DND-41 (cell line): ENCODE measurements at regions not wholly inside any gene's neighbourhood (a gene's known extent, or its start where the extent isn't known, plus 50 kb on each side); places are given as distances from the start of the nearest gene placed in this dataset.

Experiments used
- ATAC-seq: fragments of 200-7000 bp; cut with Tn5 transposase; 3 replicates; pipeline ENCODE4 v1.9.1; 2021; ENCODE audit warnings: low read depth; ENCODE audit not compliant: insufficient read depth
- DNase-seq: peaks from one replicate; pipeline ENCODE4 v3.0.0-alpha.2; 2020
- H2AFZ ChIP-seq: 2 replicates; pipeline ENCODE4 v1.6.0; 2012; ENCODE audit warnings: low read depth, low read length
- H3K27ac ChIP-seq: 2 replicates; pipeline ENCODE4 v1.5.1; 2012; ENCODE audit warnings: low read length, inconsistent platforms
- H3K27me3 ChIP-seq: fragments of 200-600 bp; sonication (generic); 2 replicates; pipeline ENCODE4 v1.6.0; 2012; ENCODE audit warnings: low read length, mild to moderate bottlenecking, inconsistent platforms; ENCODE audit not compliant: insufficient read depth, poor library complexity
- H3K36me3 ChIP-seq: 2 replicates; pipeline ENCODE4 v1.5.1; 2012; ENCODE audit warnings: low read length, inconsistent platforms; ENCODE audit not compliant: insufficient read depth
- H3K4me1 ChIP-seq: 2 replicates; pipeline ENCODE4 v1.5.1; 2012; ENCODE audit warnings: mild to moderate bottlenecking, low read length; ENCODE audit not compliant: insufficient read depth
- H3K4me2 ChIP-seq: 2 replicates; pipeline ENCODE4 v1.6.0; 2012; ENCODE audit warnings: mild to moderate bottlenecking, moderate library complexity, low read length, inconsistent platforms; ENCODE audit not compliant: insufficient read depth
- H3K4me3 ChIP-seq, 2 experiments: fragments of 200-600 bp in 1 of 2; shearing (Covaris generic) in 1 of 2; 2 replicates each; pipeline ENCODE4 v1.5.1; 2012 to 2016; ENCODE audit warnings: inconsistent platforms in 2 of 2, low read length in 2 of 2, mild to moderate bottlenecking in 2 of 2, low read depth in 1 of 2, moderate library complexity in 1 of 2
- H3K79me2 ChIP-seq: 2 replicates; pipeline ENCODE4 v1.6.0; 2012; ENCODE audit warnings: low read length, inconsistent platforms; ENCODE audit not compliant: insufficient read depth
- H3K9ac ChIP-seq: 2 replicates; pipeline ENCODE4 v1.6.0; 2012; ENCODE audit warnings: low read depth, mild to moderate bottlenecking, inconsistent platforms, low read length, moderate library complexity
- H3K9me3 ChIP-seq: 2 replicates; pipeline ENCODE4 v1.5.1; 2012; ENCODE audit warnings: low read length, moderate library complexity, mild to moderate bottlenecking, inconsistent platforms; ENCODE audit not compliant: insufficient read depth, severe bottlenecking
- H4K20me1 ChIP-seq: 2 replicates; pipeline ENCODE4 v1.6.0; 2012; ENCODE audit warnings: low read length; ENCODE audit not compliant: insufficient read depth
- CTCF ChIP-seq: IDR thresholded peaks from 2 replicates; pipeline ENCODE4 v1.5.1; 2012; ENCODE audit warnings: borderline replicate concordance, low read length, moderate library complexity, mild to moderate bottlenecking; ENCODE audit not compliant: poor library complexity, severe bottlenecking; ENCODE audit errors: extremely low read depth
- EZH2 ChIP-seq: IDR thresholded peaks from 3 replicates; pipeline ENCODE4 v1.6.1; 2012; ENCODE audit warnings: borderline replicate concordance, low read depth, mild to moderate bottlenecking, moderate library complexity, low read length, inconsistent platforms; ENCODE audit not compliant: severe bottlenecking

DNA sequence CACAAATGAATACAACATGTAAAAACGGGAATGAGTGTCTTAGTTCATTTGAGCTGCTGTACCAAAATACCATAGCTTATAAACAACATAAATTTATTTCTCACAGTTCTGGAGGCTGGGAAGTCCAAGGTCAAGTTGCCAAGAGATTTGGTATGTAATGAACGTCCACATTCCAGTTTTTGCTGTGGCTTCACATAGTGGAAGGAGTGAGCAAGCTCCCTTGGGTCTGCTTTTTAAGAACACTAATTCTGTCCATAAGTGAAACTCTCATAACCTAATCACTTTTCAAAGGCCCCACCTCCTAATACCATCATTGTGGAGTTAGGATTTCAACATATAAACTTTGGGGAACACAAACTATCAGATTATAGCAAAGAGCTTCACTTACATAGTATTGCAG is 1189.6 kb downstream of the PCDH9 start:
- H3K27ac ChIP-seq: no peak overlapping the region
- TF ChIP-seq CTCF (no peak), EZH2 (no peak)
- no peaks in the 10 kb centered on the region for H3K79me2 ChIP-seq
- H3K4me2 ChIP-seq: no peak overlapping the region
- no peaks in the 10 kb centered on the region for H4K20me1 ChIP-seq
- no peak for DNase-seq
- no peak overlapping the region for H3K9ac ChIP-seq
- H3K36me3 ChIP-seq: no peaks in the 10 kb centered on the region
- H2AFZ ChIP-seq: no peak overlapping the region
- no peak for ATAC-seq
- no peaks in the 10 kb centered on the region for H3K4me1 ChIP-seq
- H3K27me3 ChIP-seq: no peaks in the 10 kb centered on the region
- no peaks in the 10 kb centered on the region for H3K9me3 ChIP-seq
- H3K4me3 ChIP-seq: no peak overlapping the region

- no peak overlapping the region for H3K4me3 ChIP-seq
- H3K9ac ChIP-seq: no peak overlapping the region
- no peaks in the 10 kb centered on the region for H4K20me1 ChIP-seq
- ATAC-seq (no peak), DNase-seq (no peak)
- H3K27me3 ChIP-seq: no peaks in the 10 kb centered on the region
- H2AFZ ChIP-seq: no peak overlapping the region
- no peaks in the 10 kb centered on the region for H3K4me1 ChIP-seq
- no peaks in the 10 kb centered on the region for H3K9me3 ChIP-seq
- no peaks in the 10 kb centered on the region for H3K36me3 ChIP-seq
- no peak overlapping the region for H3K4me2 ChIP-seq
- TF ChIP-seq EZH2 (no peak), CTCF (no peak)
- no peak overlapping the region for H3K27ac ChIP-seq
- H3K79me2 ChIP-seq: no peaks in the 10 kb centered on the region
These were observed 1193.0 kb downstream of the PCDH9 start for GRCh38 chr13:66037096-66037495.

GRCh38 chr13:66036636-66037035 is 1193.5 kb downstream of the PCDH9 start:
- Histone ChIP-seq H2AFZ (no peak overlapping the region), H3K27ac (no peak overlapping the region), H4K20me1 (no peaks in the 10 kb centered on the region), H3K9ac (no peak overlapping the region), H3K36me3 (no peaks in the 10 kb centered on the region), H3K4me2 (no peak overlapping the region), H3K79me2 (no peaks in the 10 kb centered on the region), H3K4me3 (no peak overlapping the region), H3K27me3 (no peaks in the 10 kb centered on the region), H3K9me3 (no peaks in the 10 kb centered on the region), H3K4me1 (no peaks in the 10 kb centered on the region)
- TF ChIP-seq CTCF (no peak), EZH2 (no peak)
- ATAC-seq (no peak), DNase-seq (no peak)

GRCh38 chr13:66036024-66036614 is 1194.0 kb downstream of the PCDH9 start:
- Histone ChIP-seq H3K27me3 (no peaks in the 10 kb centered on the region), H3K4me3 (no peak overlapping the region), H2AFZ (no peak overlapping the region), H3K4me1 (no peaks in the 10 kb centered on the region), H3K36me3 (no peaks in the 10 kb centered on the region), H3K27ac (no peak overlapping the region), H3K9me3 (no peaks in the 10 kb centered on the region), H3K79me2 (no peaks in the 10 kb centered on the region), H3K9ac (no peak overlapping the region), H3K4me2 (no peak overlapping the region), H4K20me1 (no peaks in the 10 kb centered on the region)
- DNase-seq (no peak), ATAC-seq (no peak)
- no peak for TF ChIP-seq CTCF
- no peak for TF ChIP-seq EZH2
